Endodermal cell (in vitro differentiated cells): ENCODE measurements at regions not wholly inside any gene's neighbourhood (a gene's known extent, or its start where the extent isn't known, plus 50 kb on each side); places are given as distances from the start of the nearest gene placed in this dataset.

Source experiments
- DNase-seq: peaks from one replicate; pipeline ENCODE4 v3.0.0-alpha.2; 2017
- H3K27ac ChIP-seq: 2 replicates; pipeline ENCODE4 v1.5.1; 2013; ENCODE audit warnings: mild to moderate bottlenecking, low read depth, low read length, moderate library complexity
- H3K27me3 ChIP-seq: 2 replicates; pipeline ENCODE4 v1.6.1; 2013; ENCODE audit warnings: mild to moderate bottlenecking, low read length, moderate library complexity; ENCODE audit not compliant: insufficient read depth, control insufficient read depth, poor library complexity, severe bottlenecking
- H3K36me3 ChIP-seq: 2 replicates; pipeline ENCODE4 v1.7.0; 2013; ENCODE audit warnings: mild to moderate bottlenecking, low read length, moderate library complexity; ENCODE audit not compliant: control insufficient read depth, insufficient read depth
- H3K4me1 ChIP-seq: one replicate; pipeline ENCODE4 v1.7.0; 2013; ENCODE audit warnings: low read length; ENCODE audit not compliant: control insufficient read depth, insufficient read depth
- H3K4me3 ChIP-seq: 2 replicates; pipeline ENCODE4 v1.5.1; 2013; ENCODE audit warnings: mild to moderate bottlenecking, low read length, moderate library complexity
- H3K9ac ChIP-seq: 2 replicates; pipeline ENCODE4 v1.6.1; 2013; ENCODE audit warnings: mild to moderate bottlenecking, low read length, moderate library complexity; ENCODE audit not compliant: poor library complexity, severe bottlenecking; ENCODE audit errors: extremely low read depth
- H3K9me3 ChIP-seq: 2 replicates; pipeline ENCODE4 v1.6.1; 2013; ENCODE audit warnings: mild to moderate bottlenecking, low read length, moderate library complexity; ENCODE audit not compliant: control insufficient read depth
- H3K27ac Mint-ChIP-seq: 2 replicates; pipeline ENCODE4 v1.8.0; 2020; ENCODE audit warnings: mixed read lengths
- H3K27me3 Mint-ChIP-seq: 2 replicates; pipeline ENCODE4 v1.8.0; 2021; ENCODE audit warnings: mild to moderate bottlenecking, mixed read lengths; ENCODE audit not compliant: insufficient read depth
- H3K36me3 Mint-ChIP-seq: 2 replicates; pipeline ENCODE4 v1.8.0; 2020; ENCODE audit warnings: low read depth, mixed read lengths
- H3K4me1 Mint-ChIP-seq: 2 replicates; pipeline ENCODE4 v1.8.0; 2020; ENCODE audit warnings: mixed read lengths
- H3K4me3 Mint-ChIP-seq: 2 replicates; pipeline ENCODE4 v1.8.0; 2020; ENCODE audit warnings: mild to moderate bottlenecking, moderate library complexity, mixed read lengths
- H3K9me3 Mint-ChIP-seq: 2 replicates; pipeline ENCODE4 v1.8.0; 2020; ENCODE audit warnings: mild to moderate bottlenecking, mixed read lengths
- CTCF ChIP-seq: fragments of 200-600 bp; sonication (generic); conservative IDR thresholded peaks from 2 replicates; pipeline ENCODE4 v1.5.0; 2021; ENCODE audit warnings: antibody characterized with exemption, mild to moderate bottlenecking
- WGBS, 2 experiments: methylation state at CpG; one replicate each; pipeline versions ENCODE4 v1.1.5 to v1.1.7; 2013; ENCODE audit warnings: missing lambda C conversion rate in 2 of 2, mixed read lengths in 1 of 2; ENCODE audit not compliant: insufficient coverage in 1 of 2, insufficient read length in 1 of 2; 5-methylcytosine and 5-hydroxymethylcytosine counted together

- no CpG with 5 or more reads among the region's 1 CpG for WGBS, 2 experiments
- no peak overlapping the region for H3K27ac ChIP-seq
- DNase-seq, result peak; percentile 58
- no peak overlapping the region for H3K9ac ChIP-seq
- no peaks in the 10 kb centered on the region for H3K4me1 ChIP-seq
- no peak for TF ChIP-seq CTCF
- H3K36me3 Mint-ChIP-seq, result no peaks in the 10 kb centered on the region
- H3K27me3 Mint-ChIP-seq, result no peaks in the 10 kb centered on the region
- H3K9me3 Mint-ChIP-seq, result peaks cover 13% of the 10 kb centered on the region
- H3K4me3 Mint-ChIP-seq, result no peak overlapping the region
- no peaks in the 10 kb centered on the region for H3K4me1 Mint-ChIP-seq
- H3K27ac Mint-ChIP-seq, result no peak overlapping the region
- H3K4me3 ChIP-seq, result no peak overlapping the region
- H3K9me3 ChIP-seq, result no peaks in the 10 kb centered on the region
- H3K36me3 ChIP-seq, result no peaks in the 10 kb centered on the region
- no peaks in the 10 kb centered on the region for H3K27me3 ChIP-seq
These were observed 161.3 kb downstream of the GXYLT1 start for GRCh38 chr12:41983394-41983793.

DNA sequence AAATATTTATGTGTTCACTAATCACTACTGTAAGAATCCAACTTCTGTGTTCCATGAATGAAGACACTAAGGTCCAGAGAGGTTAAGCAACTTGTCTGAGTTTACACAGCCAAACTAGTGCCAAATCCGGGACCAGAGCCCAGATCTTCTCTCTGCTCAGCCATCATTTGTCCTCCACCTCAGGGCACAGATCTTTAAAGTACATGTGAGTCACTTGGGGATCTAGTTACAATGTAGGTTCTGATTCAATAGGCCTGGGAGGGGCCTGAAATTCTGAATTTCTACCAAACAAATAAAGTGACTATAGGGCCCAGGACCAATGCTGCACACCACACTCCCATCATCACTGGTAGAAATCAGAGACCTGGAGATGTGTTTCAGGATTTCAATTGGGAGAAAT is 162.9 kb downstream of the GXYLT1 start:
- Histone ChIP-seq H3K9me3 (no peaks in the 10 kb centered on the region), H3K36me3 (no peaks in the 10 kb centered on the region), H3K4me3 (no peak overlapping the region), H3K9ac (no peak overlapping the region), H3K27me3 (no peaks in the 10 kb centered on the region), H3K4me1 (no peaks in the 10 kb centered on the region), H3K27ac (no peak overlapping the region)
- 96% methylated on average over 1 of the region's 1 CpG; no CpG with 5 or more reads in 1 of the 2 experiments for WGBS, 2 experiments
- Mint-ChIP-seq H3K27ac (no peak overlapping the region), H3K36me3 (no peaks in the 10 kb centered on the region), H3K4me3 (no peak overlapping the region), H3K4me1 (no peaks in the 10 kb centered on the region), H3K27me3 (no peaks in the 10 kb centered on the region), H3K9me3 (peaks cover 19% of the 10 kb centered on the region)
- no peak for DNase-seq
- no peak for TF ChIP-seq CTCF

DNA sequence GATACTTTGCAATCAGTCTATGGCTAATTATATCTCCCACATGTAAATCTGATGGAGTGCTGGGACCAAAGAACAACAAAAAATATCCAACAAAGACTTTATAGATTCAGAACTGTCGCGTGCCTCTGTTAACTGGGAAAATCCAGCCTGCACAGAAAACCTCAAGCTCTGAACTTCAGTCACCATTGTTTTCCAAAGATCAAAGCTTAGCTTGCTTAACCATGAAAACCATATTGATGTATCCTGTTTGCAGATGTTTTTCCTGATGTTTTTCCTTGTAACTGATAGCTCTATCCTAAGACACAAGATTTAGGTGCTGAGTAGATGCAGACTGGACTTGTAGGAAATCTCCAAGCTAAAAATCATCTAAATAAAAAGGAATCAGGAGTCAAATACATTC is 163.7 kb downstream of the GXYLT1 start:
- no peaks in the 10 kb centered on the region for H3K27me3 ChIP-seq
- H3K4me1 Mint-ChIP-seq, result no peaks in the 10 kb centered on the region
- H3K36me3 ChIP-seq, result no peaks in the 10 kb centered on the region
- no peak overlapping the region for H3K27ac Mint-ChIP-seq
- 71 to 87% methylated on average over 2 of the region's 2 CpGs for WGBS, 2 experiments
- no peaks in the 10 kb centered on the region for H3K4me1 ChIP-seq
- DNase-seq, result no peak
- H3K9me3 Mint-ChIP-seq, result peaks cover 17% of the 10 kb centered on the region
- no peak overlapping the region for H3K4me3 ChIP-seq
- no peak overlapping the region for H3K4me3 Mint-ChIP-seq
- H3K27ac ChIP-seq, result no peak overlapping the region
- H3K9ac ChIP-seq, result no peak overlapping the region
- no peaks in the 10 kb centered on the region for H3K9me3 ChIP-seq
- TF ChIP-seq CTCF, result no peak
- H3K27me3 Mint-ChIP-seq, result no peaks in the 10 kb centered on the region
- H3K36me3 Mint-ChIP-seq, result no peaks in the 10 kb centered on the region
